Panc1 (cell line): ENCODE measurements at regions not wholly inside any gene's neighbourhood (a gene's known extent, or its start where the extent isn't known, plus 50 kb on each side); places are given as distances from the start of the nearest gene placed in this dataset.
A peak's percentile ranks its signal among the peaks of the same experiment; 100 is the strongest.

Experiments
- ATAC-seq: fragments of 200-7000 bp; cut with Tn5 transposase; 2 replicates; pipeline ENCODE4 v1.9.1; 2020; ENCODE audit warnings: mild to moderate bottlenecking, moderate library complexity
- BruUV-seq: library from RNA; stranded (reverse); fragments of 400-500 nt; replicated peaks from 2 replicates; lab custom pipeline; 2021; lab: Mats Ljungman, UMichigan
- CTCF ChIA-PET: fragments of 300-600 bp; sonication (Branson Sonifier 250); formaldehyde crosslinking; loops from one replicate; lab custom pipeline; 2022; ENCODE audit warnings: antibody characterized with exemption; lab: Charles Lee
- POLR2A ChIA-PET: fragments of 300-600 bp; sonication (Branson Sonifier 250); formaldehyde crosslinking; loops from one replicate; lab custom pipeline; 2022; ENCODE audit warnings: antibody characterized with exemption; lab: Charles Lee
- DNase-seq: peaks from one replicate; pipeline ENCODE4 v3.0.0-alpha.2; 2010; ENCODE audit warnings: low read depth, low spot score
- H3K27ac ChIP-seq: 2 replicates; pipeline ENCODE4 v1.5.1; 2011; ENCODE audit warnings: mild to moderate bottlenecking, low read length, inconsistent platforms
- H3K27me3 ChIP-seq: fragments of 200-500 bp; sonication (Bioruptor generic); 2 replicates; pipeline ENCODE4 v1.6.0; 2014; ENCODE audit warnings: low read length, inconsistent platforms; ENCODE audit not compliant: control insufficient read depth, insufficient read depth
- H3K36me3 ChIP-seq: fragments of 200-500 bp; sonication (Bioruptor generic); 2 replicates; pipeline ENCODE4 v1.5.1; 2014; ENCODE audit warnings: inconsistent platforms, mild to moderate bottlenecking, low read length, moderate library complexity; ENCODE audit not compliant: control insufficient read depth, insufficient read depth
- H3K4me1 ChIP-seq: 2 replicates; pipeline ENCODE4 v1.5.1; 2011; ENCODE audit warnings: inconsistent platforms, mild to moderate bottlenecking, low read length, moderate library complexity; ENCODE audit not compliant: control insufficient read depth, insufficient read depth
- H3K4me3 ChIP-seq, 2 experiments: 2 replicates each; pipeline ENCODE4 v1.5.1; 2011 to 2012; ENCODE audit warnings: low read depth in 2 of 2, low read length in 2 of 2, mild to moderate bottlenecking in 2 of 2, inconsistent platforms in 1 of 2, moderate library complexity in 1 of 2
- H3K9me3 ChIP-seq: fragments of 200-500 bp; sonication (Bioruptor generic); 2 replicates; pipeline ENCODE4 v1.5.1; 2014; ENCODE audit warnings: low read depth, mild to moderate bottlenecking, inconsistent platforms, low read length, moderate library complexity; ENCODE audit not compliant: control insufficient read depth, insufficient read depth
- POLR2AphosphoS5 ChIP-seq: IDR thresholded peaks from 2 replicates; pipeline ENCODE4 v1.6.1; 2012; ENCODE audit warnings: mild to moderate bottlenecking, low read depth, low read length, moderate library complexity
- REST ChIP-seq, 2 experiments: IDR thresholded peaks; 2 replicates each; pipeline ENCODE4 v1.6.1; 2011 to 2012; ENCODE audit warnings: low read depth in 2 of 2, control low read depth in 1 of 2, low read length in 1 of 2, mild to moderate bottlenecking in 1 of 2, moderate library complexity in 1 of 2; ENCODE audit not compliant: insufficient read depth in 1 of 2
- SIN3A ChIP-seq: IDR thresholded peaks from 2 replicates; pipeline ENCODE4 v1.6.1; 2012; ENCODE audit warnings: low read depth, mild to moderate bottlenecking, low read length, moderate library complexity, borderline replicate concordance; ENCODE audit not compliant: insufficient read depth
- TCF7L2 ChIP-seq: IDR thresholded peaks from 2 replicates; pipeline ENCODE4 v1.6.1; 2011; ENCODE audit warnings: mild to moderate bottlenecking, low read depth, low read length, inconsistent platforms
- in situ Hi-C: cut with HindIII; loops from 2 replicates; pipeline ENCODE4 v1.10.0; 2016; ENCODE audit warnings: low sequenced_read_pairs, low pct_unique_long_range_greater_than_20kb
- intact Hi-C: fragments of 100-400 bp; cut with micrococcal nuclease; formaldehyde crosslinking; loops from one replicate; pipeline ENCODE4 v1.10.0; 2022; ENCODE audit not compliant: unreplicated experiment
- TF ChIP-seq, protein P1 (sequence below): fragments of 450-650 bp; IDR thresholded peaks from 2 replicates; pipeline ENCODE4 v1.5.1; 2017; ENCODE audit warnings: mild to moderate bottlenecking

DNA sequence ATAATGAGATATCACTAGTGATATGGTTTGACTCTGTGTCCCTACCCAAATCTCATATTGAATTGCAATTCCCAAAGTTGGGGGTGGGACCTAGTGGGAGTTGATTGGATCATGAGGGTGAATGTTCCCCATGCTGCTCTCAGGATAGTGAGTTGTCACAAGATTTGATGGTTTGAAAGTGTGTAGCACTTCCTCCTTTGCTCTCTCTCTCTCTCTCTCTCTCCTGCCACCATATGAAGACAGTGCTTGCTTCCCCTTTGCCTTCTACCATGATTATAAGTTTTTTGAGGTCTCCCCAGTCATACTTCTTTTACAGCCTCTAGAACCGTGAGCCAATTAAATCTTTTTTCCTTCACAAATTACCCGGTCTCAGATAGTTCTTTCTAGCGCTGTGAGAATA, 1002.0 kb upstream of the ADGRB3 start:
- Histone ChIP-seq H3K36me3 (no peaks in the 10 kb centered on the region), H3K4me3 (no peak overlapping the region), H3K4me1 (no peaks in the 10 kb centered on the region), H3K27ac (no peak overlapping the region), H3K27me3 (no peaks in the 10 kb centered on the region), H3K9me3 (0 out of 2 replicates have a peak, but pooled peaks cover 3% of the 10 kb centered on the region)
- in situ Hi-C loops: no loop called here
- ChIA-PET POLR2A (no interaction called here), CTCF (no interaction called here)
- no TSS peak for BruUV-seq
- no peak for DNase-seq
- ATAC-seq: no peak
- intact Hi-C loops: no loop called here
- no peak for TF ChIP-seq REST (IDR thresholded peaks at IDR 0.05; ENCODE audit: insufficient read depth in 1 of 2, low read depth in 2 of 2, low read length in 1 of 2)
- TF ChIP-seq POLR2AphosphoS5: no peak
- TF ChIP-seq SIN3A: no peak
- TF ChIP-seq TCF7L2: no peak
- TF ChIP-seq, protein P1, sequence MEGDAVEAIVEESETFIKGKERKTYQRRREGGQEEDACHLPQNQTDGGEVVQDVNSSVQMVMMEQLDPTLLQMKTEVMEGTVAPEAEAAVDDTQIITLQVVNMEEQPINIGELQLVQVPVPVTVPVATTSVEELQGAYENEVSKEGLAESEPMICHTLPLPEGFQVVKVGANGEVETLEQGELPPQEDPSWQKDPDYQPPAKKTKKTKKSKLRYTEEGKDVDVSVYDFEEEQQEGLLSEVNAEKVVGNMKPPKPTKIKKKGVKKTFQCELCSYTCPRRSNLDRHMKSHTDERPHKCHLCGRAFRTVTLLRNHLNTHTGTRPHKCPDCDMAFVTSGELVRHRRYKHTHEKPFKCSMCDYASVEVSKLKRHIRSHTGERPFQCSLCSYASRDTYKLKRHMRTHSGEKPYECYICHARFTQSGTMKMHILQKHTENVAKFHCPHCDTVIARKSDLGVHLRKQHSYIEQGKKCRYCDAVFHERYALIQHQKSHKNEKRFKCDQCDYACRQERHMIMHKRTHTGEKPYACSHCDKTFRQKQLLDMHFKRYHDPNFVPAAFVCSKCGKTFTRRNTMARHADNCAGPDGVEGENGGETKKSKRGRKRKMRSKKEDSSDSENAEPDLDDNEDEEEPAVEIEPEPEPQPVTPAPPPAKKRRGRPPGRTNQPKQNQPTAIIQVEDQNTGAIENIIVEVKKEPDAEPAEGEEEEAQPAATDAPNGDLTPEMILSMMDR: no peak

- Histone ChIP-seq H3K4me3 (no peak overlapping the region), H3K27ac (no peak overlapping the region), H3K4me1 (no peaks in the 10 kb centered on the region), H3K27me3 (no peaks in the 10 kb centered on the region), H3K9me3 (0 out of 2 replicates have a peak, but pooled peaks cover 3% of the 10 kb centered on the region), H3K36me3 (no peaks in the 10 kb centered on the region)
- ChIA-PET CTCF (no interaction called here), POLR2A (no interaction called here)
- ATAC-seq: peak; percentile 42; the same call in 1 of the 2 replicates
- no TSS peak for BruUV-seq
- in situ Hi-C loops (no loop called here), intact Hi-C loops (no loop called here)
- TF ChIP-seq POLR2AphosphoS5 (no peak), REST (IDR thresholded peaks at IDR 0.05; ENCODE audit: insufficient read depth in 1 of 2, low read depth in 2 of 2, low read length in 1 of 2) (no peak), SIN3A (no peak), TCF7L2 (no peak)
- TF ChIP-seq, protein P1: no peak
- no peak for DNase-seq
These were observed 1004.9 kb upstream of the ADGRB3 start for GRCh38 chr6:67630146-67630545.
